Activated effector memory CD4-positive, alpha-beta T cell treated with anti-CD3 and anti-CD28 coated beads, Interleukin-2, amount 50 U/mL, for 16 hours (primary cell): ENCODE measurements at regions not wholly inside any gene's neighbourhood (a gene's known extent, or its start where the extent isn't known, plus 50 kb on each side); places are given as distances from the start of the nearest gene placed in this dataset.
"Not testable (repeated sequence)": the region's sequence is repeated elsewhere in the genome, so short reads cannot be mapped to it uniquely, and the experiment has no call there.

ENCODE experiments used
- DNase-seq: peaks from one replicate; pipeline ENCODE4 v3.0.0-alpha.2; 2020

GRCh38 chr5:72649449-72649848 lies 142.2 kb upstream of the ZNF366 start:
- no peak for DNase-seq

- DNase-seq = no peak
Observed at GRCh38 chr5:72648480-72648879, 141.3 kb upstream of the ZNF366 start.

GRCh38 chr5:72647806-72648205 lies 140.6 kb upstream of the ZNF366 start:
- no peak for DNase-seq

GRCh38 chr5:72646246-72646866 lies 139.1 kb upstream of the ZNF366 start:
- no peak for DNase-seq

- DNase-seq = no peak
Observed at GRCh38 chr5:72645064-72645846, 138.0 kb upstream of the ZNF366 start.

- no peak for DNase-seq
Observed at GRCh38 chr5:72644296-72644695, 137.1 kb upstream of the ZNF366 start.

- DNase-seq = no peak
Observed at GRCh38 chr5:72641164-72641563, 134.0 kb upstream of the ZNF366 start.

GRCh38 chr5:72637058-72637457 lies 129.8 kb upstream of the ZNF366 start:
- DNase-seq = no peak

GRCh38 chr5:72636565-72636964 lies 129.4 kb upstream of the ZNF366 start:
- not testable (repeated sequence) for DNase-seq

GRCh38 chr5:72634444-72634843 lies 127.2 kb upstream of the ZNF366 start:
- no peak for DNase-seq

- no peak for DNase-seq
Observed at GRCh38 chr5:72633649-72634048, 126.4 kb upstream of the ZNF366 start.

GRCh38 chr5:72633041-72633445 lies 125.8 kb upstream of the ZNF366 start:
- no peak for DNase-seq

GRCh38 chr5:72630721-72631120 lies 123.5 kb upstream of the ZNF366 start:
- no peak for DNase-seq

- no peak for DNase-seq
Observed at GRCh38 chr5:72630081-72630480, 122.9 kb upstream of the ZNF366 start.

GRCh38 chr5:72628771-72629371 lies 121.7 kb upstream of the ZNF366 start:
- no peak for DNase-seq

GRCh38 chr5:72625332-72625731 lies 118.1 kb upstream of the ZNF366 start:
- no peak for DNase-seq

- no peak for DNase-seq
Observed at GRCh38 chr5:72624641-72625236, 117.5 kb upstream of the ZNF366 start.

GRCh38 chr5:72623936-72624335 lies 116.7 kb upstream of the ZNF366 start:
- DNase-seq = no peak

- DNase-seq = no peak
Observed at GRCh38 chr5:72623323-72623722, 116.1 kb upstream of the ZNF366 start.

- DNase-seq = no peak
Observed at GRCh38 chr5:72622170-72622760, 115.1 kb upstream of the ZNF366 start.

- DNase-seq = no peak
Observed at GRCh38 chr5:72621576-72621975, 114.4 kb upstream of the ZNF366 start.

GRCh38 chr5:72619677-72620076 lies 112.5 kb upstream of the ZNF366 start:
- no peak for DNase-seq

- DNase-seq = no peak
Observed at GRCh38 chr5:72619251-72619650, 112.0 kb upstream of the ZNF366 start.
